HG03060 (cell line): ENCODE measurements at regions not wholly inside any gene's neighbourhood (a gene's known extent, or its start where the extent isn't known, plus 50 kb on each side); places are given as distances from the start of the nearest gene placed in this dataset.

Source experiments
- ATAC-seq: cut with Tn5 transposase; IDR thresholded peaks from one replicate; pipeline ENCODE4 v1.9.1; 2021; ENCODE audit warnings: low read depth, moderate number of reproducible peaks; ENCODE audit not compliant: unreplicated experiment

DNA sequence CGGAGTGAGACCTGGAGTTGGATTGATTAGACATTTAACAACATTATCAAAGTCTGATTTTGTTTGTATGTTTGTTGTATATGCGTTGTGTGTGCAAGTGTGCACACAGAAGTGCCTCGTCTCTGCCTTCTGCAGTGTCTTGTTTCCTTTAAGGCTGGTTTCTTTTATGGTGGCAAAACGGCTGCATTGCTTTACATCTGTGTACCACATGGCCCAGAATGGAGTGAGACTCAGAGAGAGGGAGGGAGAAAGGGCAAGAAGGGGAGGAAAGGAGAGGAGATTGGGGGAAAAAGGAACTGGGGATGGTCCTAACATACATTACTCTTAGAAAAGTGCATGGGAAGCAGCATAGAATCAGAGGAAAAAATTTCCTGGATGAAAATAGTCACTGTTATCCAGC lies 99.7 kb upstream of the WLS start:
- no peak for ATAC-seq

DNA sequence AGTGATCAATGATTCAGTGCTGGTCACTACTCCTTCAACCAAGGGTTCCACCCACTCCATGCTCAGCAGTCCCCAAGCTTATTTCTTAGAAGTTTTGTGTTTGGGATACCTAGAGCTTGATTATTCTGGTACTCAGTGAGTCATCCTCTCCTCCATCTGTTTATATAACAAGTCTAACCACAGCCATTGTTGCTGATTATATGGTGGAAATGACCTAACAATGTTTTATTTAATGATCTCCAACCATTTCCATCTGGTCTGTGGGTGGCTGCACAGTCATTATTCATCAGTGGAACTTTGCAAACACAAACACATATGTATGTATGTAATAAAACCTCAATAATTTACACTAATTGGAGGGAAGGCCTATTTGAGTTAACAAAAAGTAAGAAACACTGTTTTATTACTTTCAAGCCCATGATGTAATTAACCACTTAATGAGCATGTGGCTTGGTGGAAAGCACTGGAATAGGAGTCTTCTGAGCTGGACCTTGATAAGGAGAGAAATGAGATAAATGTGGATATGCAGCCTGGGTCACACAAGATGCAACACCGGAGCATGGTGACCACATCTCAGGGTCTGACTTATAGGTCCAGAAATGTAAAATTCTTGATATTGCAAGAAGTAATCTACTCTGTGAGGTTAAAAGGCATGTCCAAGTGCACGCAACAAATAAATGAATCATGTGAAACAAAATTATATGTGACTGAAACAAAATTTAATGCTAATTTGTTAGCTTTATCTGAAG lies 99.0 kb upstream of the WLS start:
- ATAC-seq: no peak

DNA sequence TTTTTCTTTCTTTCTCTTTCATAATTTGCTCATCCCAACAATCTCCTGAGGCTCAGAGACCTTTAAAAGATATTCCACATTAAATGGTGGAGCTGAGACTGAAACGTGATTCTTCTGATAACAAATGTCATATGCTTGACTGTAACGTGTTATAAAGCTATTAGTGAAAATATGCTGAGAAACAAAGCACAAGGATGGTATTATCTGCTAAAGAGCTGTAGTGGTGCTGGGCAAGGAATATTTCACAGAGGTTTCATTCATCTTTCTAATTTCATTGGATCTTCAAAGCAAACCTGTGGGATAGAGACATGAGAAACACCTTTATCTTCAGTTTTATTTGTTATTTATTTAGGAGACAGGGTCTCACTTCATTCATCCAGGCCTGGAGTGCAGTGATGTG lies 98.1 kb upstream of the WLS start:
- ATAC-seq: no peak

DNA sequence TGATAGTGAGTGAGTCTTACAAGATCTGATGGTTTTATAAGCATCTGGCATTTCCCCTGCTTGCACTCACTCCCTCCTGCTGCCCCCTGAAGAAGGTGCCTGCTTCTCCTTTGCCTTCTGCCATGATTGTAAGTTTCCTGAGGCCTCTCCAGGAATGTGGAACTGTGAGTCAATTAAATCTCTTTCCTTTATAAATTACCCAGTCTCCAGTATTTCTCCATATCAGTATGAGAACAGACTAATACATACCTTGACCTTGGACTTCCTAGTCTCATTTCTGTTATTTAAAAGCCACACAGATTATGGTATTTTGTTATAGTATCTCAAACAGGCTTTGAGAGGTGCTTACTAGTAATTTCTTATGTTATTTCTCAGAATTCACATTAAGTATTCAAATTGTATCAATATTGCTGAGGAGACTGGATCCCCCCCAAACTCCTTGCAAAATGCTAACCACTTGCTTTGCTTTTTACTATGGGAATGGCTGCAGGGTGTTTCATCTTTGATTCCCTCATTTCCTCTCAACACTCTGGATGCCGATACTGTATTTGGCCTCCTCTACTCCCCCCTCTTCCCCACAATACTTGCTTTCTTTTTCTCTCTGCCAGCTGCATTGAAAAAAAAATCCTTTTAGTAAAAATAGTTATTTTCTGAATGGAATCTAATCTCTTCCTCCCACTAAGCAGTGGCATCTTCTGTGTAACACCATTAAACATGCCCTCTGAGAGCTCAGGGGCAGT lies 96.9 kb upstream of the WLS start:
- no peak for ATAC-seq

DNA sequence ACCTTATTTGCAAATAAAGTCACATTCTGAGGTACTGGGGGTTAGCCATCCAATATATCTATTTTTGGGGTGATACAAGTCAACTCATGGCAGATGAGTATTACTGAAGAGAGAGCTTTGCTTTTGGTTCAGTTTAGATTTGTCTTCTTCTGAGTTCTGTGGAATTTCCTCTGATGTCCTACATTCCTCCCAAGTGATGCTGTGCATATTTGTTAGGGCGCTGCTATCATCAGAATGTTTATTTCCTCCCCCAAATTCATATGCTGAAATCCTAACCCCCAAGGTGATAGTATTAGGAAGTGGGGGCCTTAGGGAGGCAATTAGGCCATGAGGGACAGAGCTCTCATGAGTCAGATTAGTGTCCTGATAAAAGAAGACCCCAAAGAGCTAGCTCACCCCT lies 96.2 kb upstream of the WLS start:
- no peak for ATAC-seq

DNA sequence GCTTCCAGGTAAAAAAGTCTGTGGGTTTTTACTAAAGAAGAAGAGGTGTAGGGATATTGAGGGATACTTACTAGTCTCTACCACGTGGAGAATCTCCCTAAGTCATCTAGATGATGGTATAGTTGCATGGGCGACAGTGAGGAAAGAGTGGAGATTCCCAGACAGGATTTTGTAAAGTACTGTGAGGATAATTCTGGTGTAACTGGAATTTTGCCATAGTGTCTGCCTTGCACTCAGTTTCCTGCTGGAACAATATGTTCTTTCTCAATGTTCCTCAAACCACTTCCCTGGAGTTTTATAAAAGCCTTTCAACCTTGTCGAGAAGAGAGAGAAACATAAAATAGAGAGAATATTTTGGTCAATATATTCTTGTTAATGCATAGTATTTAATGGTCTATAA lies 95.1 kb upstream of the WLS start:
- ATAC-seq: no peak

DNA sequence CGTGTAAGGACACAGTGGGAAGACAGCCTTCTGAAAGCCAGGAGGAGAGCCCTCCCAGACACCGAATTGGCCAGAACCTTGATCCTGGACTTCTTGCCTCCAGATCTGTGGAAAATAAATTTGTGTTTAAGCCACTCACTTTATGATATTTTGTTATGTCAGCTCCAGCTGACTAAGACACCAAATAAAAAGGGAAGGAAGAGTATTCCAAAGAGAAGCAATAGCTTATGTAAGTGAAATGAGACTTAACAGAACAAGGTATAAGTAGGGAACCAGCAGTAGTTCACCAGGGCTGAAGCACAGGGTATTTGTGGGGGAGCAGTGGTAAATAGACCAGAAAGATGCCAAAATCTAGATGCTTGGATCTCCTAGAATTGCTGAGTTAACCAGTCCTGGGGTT lies 94.2 kb upstream of the WLS start:
- ATAC-seq: no peak

DNA sequence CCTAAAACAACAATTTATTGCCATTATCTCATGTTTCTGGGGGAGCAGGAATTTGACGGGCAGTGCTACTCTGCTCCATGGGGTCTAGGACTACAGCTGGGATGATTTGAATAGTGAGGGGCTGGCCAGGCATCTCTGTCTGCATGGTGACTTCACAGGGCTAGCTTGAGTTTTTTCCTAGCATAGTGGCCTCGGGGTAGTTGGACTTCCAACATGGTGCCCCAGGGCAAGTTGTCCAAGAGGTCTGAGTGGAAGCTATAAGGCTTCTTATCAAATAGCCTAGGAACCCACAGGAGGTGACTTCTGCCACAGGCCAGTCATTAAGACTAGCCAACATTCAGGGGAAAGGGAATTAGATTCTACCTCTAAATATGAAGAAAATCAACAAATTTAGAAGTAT lies 92.0 kb upstream of the WLS start:
- ATAC-seq: no peak

DNA sequence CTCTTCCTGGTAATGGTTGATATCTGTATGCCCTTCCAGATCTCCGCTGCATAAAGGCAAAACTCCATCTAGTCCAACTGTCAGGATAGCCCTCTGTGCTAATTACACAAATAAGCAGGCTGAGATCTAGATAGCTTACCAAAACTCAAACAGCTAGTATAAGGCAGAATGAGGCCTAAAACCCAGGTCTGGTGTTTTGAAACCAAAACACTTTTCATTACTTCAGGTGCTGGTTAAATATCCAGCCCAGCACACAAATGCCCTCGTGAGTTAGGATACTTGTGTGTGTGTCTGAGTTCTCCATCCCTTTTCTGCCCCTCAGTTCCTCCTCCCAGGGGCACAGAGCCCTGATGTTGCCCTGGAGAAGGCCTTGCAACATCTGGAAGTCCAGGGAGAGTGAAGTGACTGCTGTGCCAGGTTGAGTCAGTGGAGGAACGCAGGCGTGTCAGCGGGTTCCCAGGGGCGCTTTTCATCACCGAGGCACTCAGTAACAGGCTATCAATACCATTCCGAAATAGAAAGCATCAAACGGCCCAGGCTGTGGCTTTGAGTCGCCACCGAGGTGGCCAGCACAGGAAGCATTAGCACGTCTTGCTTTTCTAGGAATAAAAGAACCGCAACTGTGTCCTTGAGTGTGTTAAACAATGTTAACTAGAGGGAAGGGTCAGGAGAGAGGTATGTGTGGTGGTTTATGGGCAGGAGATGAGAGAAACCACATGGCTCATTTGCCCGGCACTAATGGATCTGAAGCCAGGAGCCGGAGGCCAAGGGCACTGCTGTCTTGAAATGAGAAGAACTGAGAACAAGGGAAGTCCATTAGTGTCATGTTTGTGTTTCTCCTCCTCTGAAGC lies 90.7 kb upstream of the WLS start:
- no peak for ATAC-seq

DNA sequence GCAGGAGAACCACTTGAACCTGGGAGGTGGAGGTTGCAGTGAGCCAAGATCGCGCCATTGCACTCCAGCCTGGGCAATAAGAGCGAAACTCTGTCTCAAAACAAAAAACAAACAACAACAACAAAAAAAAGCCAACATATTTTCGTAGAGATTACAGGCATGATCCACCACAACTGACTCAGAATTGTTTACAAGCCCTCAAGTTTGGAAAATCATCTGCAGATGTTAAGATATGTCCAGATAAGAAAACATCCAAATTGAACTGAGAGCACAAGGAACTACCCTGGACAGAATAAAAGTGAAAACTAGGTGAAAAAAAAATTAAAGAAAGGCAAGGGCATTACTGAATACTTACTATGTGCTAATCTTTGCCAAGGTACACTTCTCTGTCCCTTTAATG lies 89.8 kb upstream of the WLS start:
- no peak for ATAC-seq

DNA sequence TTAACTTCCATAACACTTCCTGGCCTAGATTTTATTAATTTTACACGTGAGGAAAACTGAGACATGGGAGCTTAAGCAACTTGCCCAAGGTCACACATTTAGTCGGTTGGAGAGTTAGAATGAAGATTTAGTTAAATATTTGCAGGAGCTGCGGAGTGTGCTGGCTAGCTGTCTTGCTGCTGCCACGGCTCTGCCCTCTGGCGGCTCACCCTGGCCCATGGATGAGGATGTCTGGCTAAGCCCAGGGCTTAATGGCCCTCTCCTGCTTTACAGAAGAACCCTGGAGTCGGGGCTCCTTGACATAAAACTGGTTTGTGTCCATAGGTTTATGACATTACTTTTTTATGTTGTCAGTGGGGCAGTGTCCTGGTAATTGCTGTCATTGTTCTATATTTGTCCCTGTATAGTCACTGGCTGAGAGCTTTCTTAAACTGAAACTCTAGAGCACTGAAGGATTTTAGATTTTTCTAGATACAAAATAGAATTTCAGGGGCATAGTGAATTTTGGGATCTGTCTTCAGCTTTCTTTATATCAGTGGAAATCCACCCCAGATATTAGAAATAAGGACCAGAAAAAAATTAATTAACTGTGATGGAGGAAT lies 88.9 kb upstream of the WLS start:
- ATAC-seq: no peak

DNA sequence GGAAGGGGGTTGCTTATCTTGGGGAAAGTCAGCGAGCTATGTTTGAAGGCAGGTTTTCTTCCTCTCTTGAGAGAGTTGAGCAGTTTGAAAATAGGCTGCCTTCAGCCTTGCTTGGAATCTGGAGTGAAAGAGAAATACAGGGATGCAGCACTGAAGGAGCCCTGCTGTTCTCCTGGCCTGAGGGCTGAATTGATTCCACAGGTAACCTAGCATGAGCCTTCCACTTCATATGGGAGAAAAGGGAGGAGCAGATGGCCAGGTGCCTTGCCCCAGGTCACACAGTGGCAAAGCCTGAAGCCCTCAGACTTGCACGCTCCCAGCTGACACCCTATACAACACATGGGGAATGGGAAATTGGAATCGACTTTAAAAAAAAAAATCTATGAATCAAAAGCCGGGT lies 88.0 kb upstream of the WLS start:
- no peak for ATAC-seq

DNA sequence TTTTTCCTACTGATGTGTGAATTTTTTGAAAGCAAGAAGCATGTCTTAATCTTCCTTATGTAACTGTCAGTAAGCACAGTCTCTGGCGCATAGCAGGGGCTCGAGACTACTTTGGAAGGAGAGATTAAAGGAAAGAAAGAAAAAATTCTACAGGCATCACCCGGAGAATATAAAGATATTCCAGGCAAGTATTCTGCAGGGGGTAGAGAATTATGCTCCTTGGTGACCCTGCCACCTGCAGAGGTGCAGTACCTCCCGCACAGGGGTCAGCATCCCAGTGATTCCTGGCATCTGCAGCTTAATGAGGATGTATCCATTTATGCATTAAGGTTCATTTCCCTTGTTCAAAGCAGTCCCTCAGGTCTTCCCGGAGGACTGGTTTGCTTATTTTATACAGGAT lies 87.6 kb upstream of the WLS start:
- no peak for ATAC-seq

DNA sequence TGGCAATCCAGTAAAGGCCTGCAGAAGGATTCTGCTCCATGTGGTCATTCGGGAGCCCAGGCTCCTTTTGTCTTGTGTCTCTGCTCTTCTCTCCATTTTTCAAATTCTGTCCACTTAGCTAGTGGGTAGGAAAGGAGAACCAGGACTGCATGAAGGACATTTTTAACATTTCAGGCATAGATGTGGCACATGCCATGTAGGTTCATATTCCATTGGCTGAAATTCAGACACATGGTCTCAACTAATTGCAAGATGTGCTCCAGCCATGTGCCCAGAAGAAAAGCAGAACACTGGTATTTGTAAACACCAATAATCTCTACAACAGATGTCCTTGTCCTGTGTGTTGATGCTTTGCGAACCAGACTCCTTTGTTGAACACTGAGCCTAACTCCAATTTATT lies 85.2 kb upstream of the WLS start:
- no peak for ATAC-seq

DNA sequence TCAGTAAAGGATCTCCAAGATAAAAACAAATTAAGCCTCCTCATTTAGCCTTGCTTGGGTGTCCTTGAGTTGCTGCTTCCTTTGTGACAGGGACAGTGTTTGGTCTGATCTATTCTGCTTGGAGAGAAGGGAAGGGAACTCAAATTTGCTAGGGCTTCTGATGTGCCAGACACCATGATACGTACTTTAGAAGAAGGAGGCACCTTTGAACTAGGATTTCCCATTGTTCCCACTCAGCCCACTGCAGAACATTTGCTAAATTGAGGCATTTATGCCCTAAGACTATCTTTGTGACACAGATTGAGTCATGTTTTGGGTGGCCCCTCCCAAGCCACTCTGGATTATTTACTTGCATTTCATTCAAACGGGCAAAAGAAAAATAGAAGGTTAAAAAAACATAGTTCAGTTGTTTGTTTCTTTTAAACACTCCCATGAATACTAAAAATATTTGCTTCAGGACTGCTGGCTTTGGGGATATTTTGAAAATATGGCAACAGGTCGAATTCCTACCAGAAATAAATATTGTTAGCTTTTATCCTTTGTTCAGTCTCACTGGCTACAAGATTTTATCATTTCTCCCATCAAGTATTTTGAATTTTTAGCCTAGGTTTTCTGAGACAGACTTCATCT lies 81.9 kb upstream of the WLS start:
- ATAC-seq: no peak

DNA sequence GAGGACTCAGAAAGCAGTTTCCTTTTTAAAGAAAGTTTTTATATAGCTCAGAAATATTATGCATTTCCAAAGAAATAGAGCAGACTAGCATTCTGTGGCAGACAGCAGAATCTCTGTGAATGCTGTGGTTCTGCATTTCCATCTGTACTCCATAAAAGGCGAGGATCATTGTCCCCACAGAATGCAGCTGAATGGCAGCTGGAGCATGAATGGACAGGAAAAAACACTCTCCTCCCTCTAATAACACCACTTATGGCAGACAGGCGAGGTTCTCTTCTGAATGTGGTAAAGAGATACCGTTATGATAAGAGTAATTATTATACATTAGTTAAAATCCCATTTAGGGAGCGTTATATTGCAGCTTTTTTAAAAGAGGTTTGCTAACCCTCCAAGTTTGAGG lies 81.4 kb upstream of the WLS start:
- ATAC-seq: no peak

DNA sequence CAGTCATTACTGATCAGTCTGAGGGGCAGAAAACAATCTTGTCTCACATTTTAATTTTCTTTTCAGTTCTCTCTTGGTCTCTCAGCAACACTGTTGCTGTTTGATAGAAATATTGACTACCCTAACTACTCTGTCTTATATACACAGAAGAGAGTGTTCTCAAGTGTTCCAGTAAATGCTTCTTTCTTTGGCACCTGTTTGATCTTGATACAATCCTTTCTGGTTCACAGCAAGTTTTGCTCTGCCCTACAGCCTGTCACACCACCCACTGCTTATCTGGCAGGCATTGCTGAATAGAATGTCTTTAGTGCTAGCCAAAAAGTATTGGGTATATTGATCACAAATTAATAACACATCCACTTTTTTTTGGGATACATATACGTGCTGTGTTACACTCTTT lies 75.7 kb upstream of the WLS start:
- no peak for ATAC-seq

DNA sequence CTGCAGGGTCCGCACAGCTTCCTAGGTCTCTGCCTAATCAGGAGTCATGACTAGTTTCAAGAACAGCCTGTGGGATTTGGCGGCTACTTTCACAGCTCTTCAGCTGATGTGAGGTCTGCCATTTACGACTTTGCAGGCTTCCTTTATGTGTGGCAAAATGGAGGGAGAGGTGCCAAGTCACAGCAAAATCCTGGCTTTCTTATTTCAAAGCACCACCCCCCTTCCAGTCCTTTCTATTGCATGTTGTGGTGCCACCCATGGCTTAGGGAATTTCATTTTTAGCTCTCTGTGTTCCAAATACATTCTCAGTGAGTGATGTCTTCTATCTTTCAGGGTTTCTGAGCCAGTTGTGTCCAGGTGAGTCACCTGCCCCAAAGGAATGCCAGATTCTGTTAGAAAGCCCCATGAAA lies 75.1 kb upstream of the WLS start:
- ATAC-seq: no peak

DNA sequence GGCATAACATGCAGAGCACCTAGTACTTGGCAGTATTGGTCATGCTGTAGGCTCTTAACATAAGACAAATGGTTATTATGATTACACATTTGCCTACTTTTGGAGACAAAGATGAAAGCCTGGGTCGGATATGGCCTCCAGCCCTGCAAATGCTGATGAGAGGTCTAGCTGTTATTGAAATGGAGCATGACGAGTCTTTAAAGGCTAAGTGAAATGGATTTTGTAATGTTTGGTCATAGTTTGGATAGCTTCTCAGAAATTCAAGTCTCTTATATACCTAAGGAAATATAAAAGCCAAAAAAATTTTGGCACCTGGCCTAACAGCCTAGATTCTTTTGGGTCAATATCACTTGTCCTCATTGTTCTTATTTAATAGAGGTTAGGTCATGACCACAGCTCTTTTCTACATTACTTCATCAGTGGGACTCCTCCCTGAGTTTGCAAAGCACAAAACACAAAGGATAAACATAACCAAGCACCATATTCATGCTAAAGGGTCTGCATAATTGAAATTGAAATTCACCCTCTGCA lies 69.2 kb upstream of the WLS start:
- no peak for ATAC-seq

DNA sequence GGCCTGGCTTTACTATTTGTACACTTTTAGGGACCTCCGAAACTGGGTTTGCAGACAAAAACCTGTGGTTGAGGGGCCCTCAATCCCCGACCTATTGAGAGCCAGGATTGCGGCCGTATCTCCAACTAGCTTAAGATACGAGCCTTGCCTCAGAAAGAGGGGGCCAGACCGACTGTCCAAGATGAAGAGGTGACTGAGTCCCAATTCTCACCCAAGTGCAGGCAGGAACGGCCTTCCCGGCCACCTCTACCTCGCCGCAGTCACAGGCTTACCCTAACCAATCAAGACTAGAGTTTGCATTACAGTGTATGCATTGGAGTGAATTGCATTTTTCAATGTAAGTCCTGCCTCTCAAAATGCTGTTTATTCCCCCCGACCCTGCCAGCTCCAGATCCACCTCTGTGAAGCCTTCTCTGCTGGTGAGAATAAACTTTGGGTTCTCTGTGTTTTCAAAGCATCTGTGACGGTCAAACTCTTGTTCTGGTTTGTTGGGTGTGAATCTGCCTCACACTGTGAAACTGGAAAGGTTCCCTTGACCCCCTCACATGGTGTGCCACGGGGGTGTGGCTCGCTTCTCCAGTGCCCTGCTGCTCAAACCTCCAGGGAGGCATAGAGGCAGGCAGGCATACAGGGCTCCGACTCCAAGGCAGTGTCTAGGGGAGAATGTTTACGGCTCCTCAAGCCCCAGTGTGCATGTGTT lies 62.2 kb upstream of the WLS start:
- ATAC-seq: no peak
